Large intestine (tissue), 3 donors: ENCODE measurements at regions not wholly inside any gene's neighbourhood (a gene's known extent, or its start where the extent isn't known, plus 50 kb on each side); places are given as distances from the start of the nearest gene placed in this dataset.

Experiments
- DNase-seq, 2 donors: peaks; one replicate each; pipeline versions ENCODE4 v3.0.0 to v3.0.0-alpha.2; 2013
- H3K27ac ChIP-seq: one replicate; pipeline ENCODE4 v1.5.1; 2013; ENCODE audit warnings: low read length
- H3K27me3 ChIP-seq: 2 replicates; pipeline ENCODE4 v1.6.1; 2013; ENCODE audit warnings: low read length; ENCODE audit not compliant: control insufficient read depth, insufficient read depth
- H3K36me3 ChIP-seq: 2 replicates; pipeline ENCODE4 v1.6.1; 2013; ENCODE audit warnings: low read length; ENCODE audit not compliant: control insufficient read depth, insufficient read depth
- H3K4me1 ChIP-seq: one replicate; pipeline ENCODE4 v1.6.1; 2013; ENCODE audit warnings: low read length; ENCODE audit not compliant: control insufficient read depth, insufficient read depth
- H3K4me3 ChIP-seq: one replicate; pipeline ENCODE4 v1.5.1; 2013; ENCODE audit warnings: low read length
- H3K9me3 ChIP-seq: one replicate; pipeline ENCODE4 v1.6.1; 2013; ENCODE audit warnings: mild to moderate bottlenecking, low read depth, low read length, moderate library complexity; ENCODE audit not compliant: control insufficient read depth
- WGBS: methylation state at CpG from one replicate; pipeline ENCODE4 v1.1.5; 2013; ENCODE audit warnings: low lambda C conversion rate; ENCODE audit not compliant: insufficient coverage; 5-methylcytosine and 5-hydroxymethylcytosine counted together

GRCh38 chr11:57100638-57101331 is 81.0 kb upstream of the LRRC55 start:
- WGBS = 94% methylated on average over 4 of the region's 5 CpGs
- no peaks in the 10 kb centered on the region for H3K4me1 ChIP-seq
- peak; percentile 10 to 25 for DNase-seq
- no peak overlapping the region for H3K27ac ChIP-seq
- no peak overlapping the region for H3K4me3 ChIP-seq
- no peaks in the 10 kb centered on the region for H3K9me3 ChIP-seq
- H3K36me3 ChIP-seq = no peaks in the 10 kb centered on the region
- H3K27me3 ChIP-seq = no peaks in the 10 kb centered on the region

GRCh38 chr11:57103899-57104605 is 77.7 kb upstream of the LRRC55 start:
- Histone ChIP-seq H3K4me3 (no peak overlapping the region), H3K9me3 (no peaks in the 10 kb centered on the region), H3K27me3 (no peaks in the 10 kb centered on the region), H3K27ac (no peak overlapping the region), H3K4me1 (no peaks in the 10 kb centered on the region), H3K36me3 (no peaks in the 10 kb centered on the region)
- 100% methylated on average over 2 of the region's 6 CpGs for WGBS
- DNase-seq = no peak

- Histone ChIP-seq H3K36me3 (no peaks in the 10 kb centered on the region), H3K4me3 (no peak overlapping the region), H3K4me1 (no peaks in the 10 kb centered on the region), H3K27me3 (no peaks in the 10 kb centered on the region), H3K27ac (no peak overlapping the region), H3K9me3 (no peaks in the 10 kb centered on the region)
- no CpG with 5 or more reads among the region's 3 CpGs for WGBS
- DNase-seq = no peak
Measured at GRCh38 chr11:57109331-57109730, 72.4 kb upstream of the LRRC55 start.

- no peak for DNase-seq
Measured at GRCh38 chr11:57111619-57112018, 70.1 kb upstream of the LRRC55 start.

GRCh38 chr11:57116654-57117053 is 65.1 kb upstream of the LRRC55 start:
- H3K36me3 ChIP-seq = no peaks in the 10 kb centered on the region
- DNase-seq = no peak

More at GRCh38 chr11:57111619-57112018, 70.1 kb upstream of the LRRC55 start:
- no peak overlapping the region for H3K27ac ChIP-seq
- no peak overlapping the region for H3K4me3 ChIP-seq
- H3K9me3 ChIP-seq = no peaks in the 10 kb centered on the region
- WGBS = no CpG with 5 or more reads among the region's 2 CpGs
- H3K36me3 ChIP-seq = no peaks in the 10 kb centered on the region
- H3K27me3 ChIP-seq = no peaks in the 10 kb centered on the region
- no peaks in the 10 kb centered on the region for H3K4me1 ChIP-seq

GRCh38 chr11:57120192-57120965 is 61.4 kb upstream of the LRRC55 start:
- no peak overlapping the region for H3K4me3 ChIP-seq
- H3K36me3 ChIP-seq = no peaks in the 10 kb centered on the region
- no peak overlapping the region for H3K27ac ChIP-seq
- H3K27me3 ChIP-seq = no peaks in the 10 kb centered on the region
- WGBS = no CpG with 5 or more reads among the region's 3 CpGs
- DNase-seq = no peak
- no peaks in the 10 kb centered on the region for H3K4me1 ChIP-seq
- no peaks in the 10 kb centered on the region for H3K9me3 ChIP-seq

More at GRCh38 chr11:57116654-57117053, 65.1 kb upstream of the LRRC55 start:
- Histone ChIP-seq H3K4me3 (no peak overlapping the region), H3K27me3 (no peaks in the 10 kb centered on the region), H3K9me3 (no peaks in the 10 kb centered on the region), H3K27ac (no peak overlapping the region), H3K4me1 (no peaks in the 10 kb centered on the region)
- WGBS = no CpG with 5 or more reads among the region's 5 CpGs

GRCh38 chr11:57121996-57122395 is 59.8 kb upstream of the LRRC55 start:
- DNase-seq = no peak
- no peaks in the 10 kb centered on the region for H3K4me1 ChIP-seq
- H3K9me3 ChIP-seq = no peaks in the 10 kb centered on the region
- H3K4me3 ChIP-seq = no peak overlapping the region
- H3K27ac ChIP-seq = no peak overlapping the region
- H3K27me3 ChIP-seq = no peaks in the 10 kb centered on the region
- 56% methylated on average over 1 of the region's 1 CpG for WGBS
- H3K36me3 ChIP-seq = no peaks in the 10 kb centered on the region

GRCh38 chr11:57123590-57123989 is 58.2 kb upstream of the LRRC55 start:
- Histone ChIP-seq H3K27me3 (no peaks in the 10 kb centered on the region), H3K9me3 (no peaks in the 10 kb centered on the region), H3K4me3 (no peak overlapping the region), H3K4me1 (no peaks in the 10 kb centered on the region), H3K36me3 (no peaks in the 10 kb centered on the region), H3K27ac (no peak overlapping the region)
- WGBS = no CpG with 5 or more reads among the region's 9 CpGs
- peak; percentile 6 to 20 for DNase-seq

GRCh38 chr11:57124505-57124904 is 57.2 kb upstream of the LRRC55 start:
- H3K27ac ChIP-seq = no peak overlapping the region
- H3K27me3 ChIP-seq = no peaks in the 10 kb centered on the region
- no peaks in the 10 kb centered on the region for H3K4me1 ChIP-seq
- H3K4me3 ChIP-seq = no peak overlapping the region
- no CpG with 5 or more reads among the region's 7 CpGs for WGBS
- no peaks in the 10 kb centered on the region for H3K36me3 ChIP-seq
- H3K9me3 ChIP-seq = no peaks in the 10 kb centered on the region
- DNase-seq = no peak

GRCh38 chr11:57124917-57125316 is 56.8 kb upstream of the LRRC55 start:
- Histone ChIP-seq H3K36me3 (no peaks in the 10 kb centered on the region), H3K9me3 (no peaks in the 10 kb centered on the region), H3K27me3 (no peaks in the 10 kb centered on the region), H3K4me3 (no peak overlapping the region), H3K4me1 (no peaks in the 10 kb centered on the region), H3K27ac (no peak overlapping the region)
- 57% methylated on average over 1 of the region's 4 CpGs for WGBS
- DNase-seq = no peak
